ENCODE measurements at regions not wholly inside any gene's neighbourhood (a gene's known extent, or its start where the extent isn't known, plus 50 kb on each side); places are given as distances from the start of the nearest gene placed in this dataset.

DNA sequence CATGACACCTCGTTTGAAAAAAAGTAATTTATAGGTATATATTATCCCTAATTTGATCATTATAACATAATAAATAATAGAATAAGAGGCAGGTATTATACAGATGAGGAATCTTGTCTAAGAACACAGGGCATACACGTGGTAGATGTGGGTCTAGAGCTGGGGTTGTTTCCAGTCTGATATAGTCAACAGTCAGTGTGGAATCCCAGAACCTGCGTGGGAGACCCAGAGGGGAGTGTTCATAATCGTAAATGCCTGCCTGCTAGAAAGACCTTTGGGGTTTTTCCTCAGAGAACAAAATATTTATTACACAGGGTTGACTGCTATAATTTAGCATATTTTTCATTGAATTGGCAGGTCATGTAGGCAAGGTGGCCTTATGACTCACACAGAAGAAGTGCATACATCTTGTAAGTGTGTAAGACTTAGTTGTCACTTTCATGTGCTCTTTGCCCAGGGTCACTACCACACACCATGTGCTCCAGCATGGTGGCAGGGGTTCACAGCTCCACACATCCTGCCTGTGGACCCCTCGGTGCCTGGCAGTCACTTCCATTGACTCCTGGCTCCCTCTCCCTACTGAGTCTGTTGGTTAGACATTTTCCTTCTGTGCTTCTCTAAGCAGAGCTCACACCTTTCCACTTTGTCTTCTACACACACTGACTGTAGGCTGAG lies 94.9 kb upstream of the IKZF1 start:
- intact Hi-C loops (cut with micrococcal nuclease): loop anchor here (5.0 kb wide), 1 partner anchor 208 kb away; no protein-coding TSS in a partner anchor
- Histone ChIP-seq H3K27me3 (ENCODE audit: low read depth) (peaks cover 72% of the 10 kb centered on the region), H3K4me1 (peaks cover 2% of the 10 kb centered on the region)

DNA sequence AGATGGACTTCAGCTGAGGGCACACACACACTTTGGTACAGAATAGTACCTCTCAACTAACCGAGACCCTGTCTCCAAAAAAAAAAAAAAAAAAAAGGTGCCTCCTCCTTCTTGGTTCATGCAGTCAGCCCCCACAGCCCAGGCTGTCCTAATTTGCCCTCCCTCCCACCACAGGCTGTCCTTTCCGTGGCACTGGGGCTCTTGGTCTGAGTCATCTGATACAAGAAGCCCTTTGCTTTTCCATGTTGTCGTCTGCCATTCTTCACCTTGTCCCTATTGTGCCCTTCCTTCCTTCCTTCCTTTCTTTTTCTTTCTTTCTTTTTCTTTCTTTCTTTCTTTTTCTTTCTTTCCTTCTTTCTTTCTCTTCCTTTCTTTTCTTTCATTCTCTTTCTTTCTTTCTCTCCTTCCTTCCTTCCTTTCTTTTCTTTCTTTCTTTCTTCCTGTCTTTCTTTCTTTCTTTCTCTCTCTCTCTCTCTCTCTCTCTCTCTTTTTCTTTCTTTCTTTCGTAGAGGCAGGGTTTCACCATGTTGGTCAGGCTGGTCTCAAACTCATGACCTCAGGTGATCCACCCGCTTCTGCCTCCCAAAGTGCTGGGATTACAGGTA lies 96.0 kb upstream of the IKZF1 start:
- Histone ChIP-seq H3K36me3 (no peaks in the 10 kb centered on the region), H3K9me3 (replicated peaks) (no peaks in the 10 kb centered on the region), H3K4me1 (peaks cover 2% of the 10 kb centered on the region), H3K27ac (replicated peaks) (no peak overlapping the region), H3K4me3 (no peak overlapping the region), H3K27me3 (ENCODE audit: low read depth) (peaks cover 64% of the 10 kb centered on the region)
- TF ChIP-seq, protein P1, sequence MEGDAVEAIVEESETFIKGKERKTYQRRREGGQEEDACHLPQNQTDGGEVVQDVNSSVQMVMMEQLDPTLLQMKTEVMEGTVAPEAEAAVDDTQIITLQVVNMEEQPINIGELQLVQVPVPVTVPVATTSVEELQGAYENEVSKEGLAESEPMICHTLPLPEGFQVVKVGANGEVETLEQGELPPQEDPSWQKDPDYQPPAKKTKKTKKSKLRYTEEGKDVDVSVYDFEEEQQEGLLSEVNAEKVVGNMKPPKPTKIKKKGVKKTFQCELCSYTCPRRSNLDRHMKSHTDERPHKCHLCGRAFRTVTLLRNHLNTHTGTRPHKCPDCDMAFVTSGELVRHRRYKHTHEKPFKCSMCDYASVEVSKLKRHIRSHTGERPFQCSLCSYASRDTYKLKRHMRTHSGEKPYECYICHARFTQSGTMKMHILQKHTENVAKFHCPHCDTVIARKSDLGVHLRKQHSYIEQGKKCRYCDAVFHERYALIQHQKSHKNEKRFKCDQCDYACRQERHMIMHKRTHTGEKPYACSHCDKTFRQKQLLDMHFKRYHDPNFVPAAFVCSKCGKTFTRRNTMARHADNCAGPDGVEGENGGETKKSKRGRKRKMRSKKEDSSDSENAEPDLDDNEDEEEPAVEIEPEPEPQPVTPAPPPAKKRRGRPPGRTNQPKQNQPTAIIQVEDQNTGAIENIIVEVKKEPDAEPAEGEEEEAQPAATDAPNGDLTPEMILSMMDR (IDR thresholded peaks at IDR 0.05; ENCODE audit: borderline replicate concordance): no peak
- no peak for DNase-seq
- intact Hi-C loops (cut with micrococcal nuclease): loop anchor here (5.0 kb wide), 1 partner anchor 209 kb away; no protein-coding TSS in a partner anchor

More for the DNA sequence above, 94.9 kb upstream of the IKZF1 start:
- H3K36me3 ChIP-seq: no peaks in the 10 kb centered on the region
- no peak overlapping the region for H3K4me3 ChIP-seq
- TF ChIP-seq, protein P1 (IDR thresholded peaks at IDR 0.05; ENCODE audit: borderline replicate concordance): no peak
- H3K27ac ChIP-seq (replicated peaks): no peak overlapping the region
- no peaks in the 10 kb centered on the region for H3K9me3 ChIP-seq (replicated peaks)
- DNase-seq: no peak

DNA sequence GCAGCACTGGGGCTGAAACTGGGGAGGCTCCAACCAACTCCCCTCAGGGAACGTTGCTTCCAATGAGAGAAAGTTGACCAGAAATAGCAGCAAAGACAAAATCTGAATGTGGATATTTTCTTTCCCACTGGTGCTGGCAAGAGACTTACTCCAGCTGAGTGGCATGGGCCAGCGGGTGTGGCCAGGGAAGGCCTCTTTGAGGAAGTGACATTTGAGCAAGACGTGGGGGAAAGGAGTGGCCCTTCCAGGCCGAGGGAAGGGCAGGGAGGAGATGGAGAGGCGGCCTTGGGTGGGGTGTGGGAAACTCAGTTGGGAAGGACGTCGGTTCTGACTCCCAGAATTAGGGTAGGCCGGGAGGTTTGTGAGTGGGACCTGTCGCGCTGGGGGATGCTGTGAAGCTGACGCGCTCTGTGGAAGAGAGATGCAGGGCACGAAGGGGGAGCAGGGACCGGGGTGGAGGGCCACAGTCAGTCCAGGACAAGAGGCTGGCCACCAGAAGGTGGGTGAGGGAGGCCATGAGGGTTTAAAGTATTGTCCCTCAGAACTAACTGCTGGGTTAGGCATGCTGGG lies 96.7 kb upstream of the IKZF1 start:
- Histone ChIP-seq H3K36me3 (no peaks in the 10 kb centered on the region), H3K4me3 (no peak overlapping the region), H3K4me1 (peaks cover 2% of the 10 kb centered on the region), H3K27me3 (ENCODE audit: low read depth) (peaks cover 63% of the 10 kb centered on the region), H3K27ac (replicated peaks) (no peak overlapping the region), H3K9me3 (replicated peaks) (no peaks in the 10 kb centered on the region)
- DNase-seq: peak; percentile 33
- TF ChIP-seq, protein P1 (IDR thresholded peaks at IDR 0.05; ENCODE audit: borderline replicate concordance): no peak
- intact Hi-C loops (cut with micrococcal nuclease): loop anchor here (5.0 kb wide), 1 partner anchor 210 kb away; no protein-coding TSS in a partner anchor

DNA sequence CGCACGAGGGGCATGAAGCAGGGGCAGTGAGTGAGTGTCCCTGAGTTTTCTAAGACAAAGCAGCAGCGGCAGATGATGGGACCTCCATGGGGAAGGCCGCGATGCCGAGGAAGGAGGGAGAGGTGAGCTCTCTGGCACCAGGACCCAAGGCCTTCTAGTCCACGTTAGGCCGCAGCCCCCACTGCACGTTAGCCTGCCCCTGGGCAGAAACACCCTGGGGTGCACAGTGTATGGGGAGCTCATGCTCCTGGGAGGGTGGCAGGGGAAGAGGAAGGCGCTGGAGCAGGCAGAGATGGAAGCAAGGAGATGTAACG lies 97.3 kb upstream of the IKZF1 start:
- TF ChIP-seq, protein P1 (IDR thresholded peaks at IDR 0.05; ENCODE audit: borderline replicate concordance): no peak
- DNase-seq: no peak
- Histone ChIP-seq H3K27me3 (ENCODE audit: low read depth) (peaks cover 61% of the 10 kb centered on the region), H3K36me3 (no peaks in the 10 kb centered on the region), H3K4me1 (peaks cover 2% of the 10 kb centered on the region), H3K9me3 (replicated peaks) (no peaks in the 10 kb centered on the region), H3K4me3 (no peak overlapping the region), H3K27ac (replicated peaks) (no peak overlapping the region)
- intact Hi-C loops (cut with micrococcal nuclease): loop anchor here (5.0 kb wide), 1 partner anchor 210 kb away; no protein-coding TSS in a partner anchor

DNA sequence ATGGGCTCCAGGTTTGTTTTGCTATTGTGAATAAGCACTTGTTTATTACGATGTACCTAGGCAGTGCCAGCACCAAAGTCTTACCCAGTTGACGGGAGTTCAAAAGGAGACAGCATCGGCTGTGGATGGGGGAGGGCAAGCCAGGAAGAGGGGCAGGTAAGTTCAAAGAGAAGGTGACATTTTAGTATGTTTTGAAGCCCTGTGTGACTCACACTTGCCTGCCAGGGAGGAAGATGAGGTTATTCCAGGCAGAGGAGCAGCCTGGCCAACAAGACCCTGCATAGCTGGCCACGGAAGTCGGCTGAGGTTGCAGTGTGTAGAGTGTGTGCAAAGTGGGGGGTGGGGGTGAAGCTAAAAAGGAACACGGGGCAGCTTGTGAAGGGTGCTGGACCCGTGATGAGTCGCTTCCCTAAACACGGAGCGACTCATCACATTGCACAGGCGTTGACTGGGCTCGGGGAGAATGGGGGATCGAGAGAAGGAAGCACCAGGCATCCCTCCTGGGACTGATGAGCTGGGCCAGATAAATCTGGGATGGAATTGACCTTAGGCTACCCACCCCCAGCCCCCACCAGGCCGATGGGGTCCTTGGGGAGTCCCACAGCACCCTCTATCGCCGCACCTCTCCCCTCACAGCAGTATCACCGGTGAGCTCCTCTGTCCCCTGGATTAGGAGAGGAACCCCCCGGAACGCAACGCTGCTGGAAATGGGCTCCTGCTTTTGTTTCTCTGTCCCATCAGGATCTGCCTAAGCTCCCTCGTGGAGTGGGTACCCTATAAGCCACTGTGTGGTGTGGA lies 97.9 kb upstream of the IKZF1 start:
- TF ChIP-seq, protein P1 (IDR thresholded peaks at IDR 0.05; ENCODE audit: borderline replicate concordance): no peak
- Histone ChIP-seq H3K9me3 (replicated peaks) (no peaks in the 10 kb centered on the region), H3K27me3 (ENCODE audit: low read depth) (peaks cover 61% of the 10 kb centered on the region), H3K27ac (replicated peaks) (no peak overlapping the region), H3K4me1 (peaks cover 2% of the 10 kb centered on the region), H3K4me3 (no peak overlapping the region), H3K36me3 (no peaks in the 10 kb centered on the region)
- no peak for DNase-seq
- intact Hi-C loops (cut with micrococcal nuclease): loop anchor here (5.0 kb wide), 1 partner anchor 211 kb away; no protein-coding TSS in a partner anchor
